ENCODE measurements at regions not wholly inside any gene's neighbourhood (a gene's known extent, or its start where the extent isn't known, plus 50 kb on each side); places are given as distances from the start of the nearest gene placed in this dataset.

GRCh38 chr4:15341733-15342300, 86.0 kb upstream of the C1QTNF7 start:
- no peak for DNase-seq

GRCh38 chr4:15343000-15343399, 84.8 kb upstream of the C1QTNF7 start:
- DNase-seq, result no peak

DNA sequence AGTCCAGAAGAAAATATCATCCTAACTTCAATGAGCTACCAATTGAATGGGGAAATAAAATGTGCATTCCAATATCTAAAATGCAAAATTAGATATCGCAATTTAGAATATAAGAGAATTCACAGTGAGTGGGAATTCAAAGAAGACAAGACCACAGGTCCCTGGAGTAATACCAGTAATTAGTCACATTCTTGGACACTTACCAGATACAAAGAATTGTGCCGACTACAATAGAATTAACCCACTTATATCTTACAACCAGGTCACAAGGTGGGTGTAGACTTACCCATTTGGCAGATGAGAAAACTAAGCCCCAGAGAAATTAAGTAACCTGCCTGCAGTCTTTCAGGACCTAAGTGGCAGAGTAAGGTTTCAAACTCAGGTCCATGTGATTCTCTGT, 84.3 kb upstream of the C1QTNF7 start:
- DNase-seq, result no peak

GRCh38 chr4:15344041-15344440, 83.8 kb upstream of the C1QTNF7 start:
- no peak for DNase-seq

DNA sequence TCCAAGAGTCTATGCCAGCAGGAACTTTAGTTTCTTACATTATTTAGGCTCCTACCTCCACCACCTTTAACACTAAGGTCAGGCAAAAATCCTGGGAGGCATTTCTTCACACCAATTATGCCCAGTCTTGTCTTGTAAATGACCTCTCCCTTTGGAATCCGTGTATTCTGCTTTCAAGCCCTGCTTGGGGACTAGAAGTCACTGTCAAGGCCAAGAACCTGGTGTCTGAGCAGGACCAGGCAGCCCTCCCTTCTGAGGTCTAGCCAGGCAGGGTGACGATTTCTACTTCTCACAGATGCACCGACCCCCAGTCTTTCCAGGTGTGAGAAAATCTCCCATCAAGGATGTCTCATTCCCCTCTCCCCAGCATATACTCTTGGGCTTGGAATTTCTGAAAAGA, 82.7 kb upstream of the C1QTNF7 start:
- DNase-seq, result no peak

GRCh38 chr4:15348236-15348635, 79.6 kb upstream of the C1QTNF7 start:
- no peak for DNase-seq

- no peak for DNase-seq
These were observed 79.1 kb upstream of the C1QTNF7 start for GRCh38 chr4:15348695-15349094.

- DNase-seq, result no peak
These were observed 78.3 kb upstream of the C1QTNF7 start for GRCh38 chr4:15349531-15349935.

- DNase-seq, result no peak
These were observed 77.9 kb upstream of the C1QTNF7 start for GRCh38 chr4:15349965-15350364.

DNA sequence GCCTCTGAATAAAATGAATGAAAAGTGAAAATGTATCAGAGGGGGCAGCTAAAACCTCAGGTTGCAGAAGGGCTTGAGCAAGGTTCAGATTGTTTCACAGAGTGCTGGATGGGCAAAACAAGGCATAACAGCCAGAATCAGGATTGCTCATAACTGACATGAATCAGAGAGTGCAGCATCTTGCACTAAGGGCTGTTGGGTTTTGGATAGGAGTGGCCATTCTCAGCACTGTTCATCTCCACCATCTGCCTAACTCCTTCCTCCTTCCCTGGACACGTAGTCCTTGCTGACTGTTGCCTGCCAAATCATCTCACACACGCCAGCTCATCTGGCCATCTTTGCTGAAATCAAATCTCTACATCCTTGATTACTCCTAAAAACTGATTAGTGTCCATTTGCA, 75.3 kb upstream of the C1QTNF7 start:
- no peak for DNase-seq

DNA sequence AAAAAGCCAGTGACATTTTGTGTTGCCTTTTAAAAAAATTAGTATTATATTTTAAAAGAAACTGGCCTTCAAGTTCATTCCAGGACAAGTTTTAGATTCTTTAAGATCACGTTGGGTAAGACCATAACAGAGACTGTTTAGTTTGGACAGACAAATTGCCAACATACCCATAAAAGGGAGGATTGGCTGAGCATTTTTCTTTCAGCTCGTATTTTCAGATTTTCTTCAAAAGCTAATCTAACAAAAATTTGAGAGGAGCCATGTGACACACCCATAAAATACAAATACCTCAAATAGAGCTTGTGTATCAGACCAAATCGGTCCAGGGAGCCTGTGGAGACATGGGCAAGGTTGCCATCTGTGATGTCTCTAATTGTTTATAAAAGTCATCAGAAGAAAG, 74.6 kb upstream of the C1QTNF7 start:
- no peak for DNase-seq

GRCh38 chr4:15354371-15355297, 73.2 kb upstream of the C1QTNF7 start:
- DNase-seq, result no peak

GRCh38 chr4:15361529-15361928, 66.3 kb upstream of the C1QTNF7 start:
- no peak for DNase-seq

GRCh38 chr4:15362541-15362940, 65.3 kb upstream of the C1QTNF7 start:
- DNase-seq, result no peak

GRCh38 chr4:15364183-15364582, 63.6 kb upstream of the C1QTNF7 start:
- DNase-seq, result no peak

DNA sequence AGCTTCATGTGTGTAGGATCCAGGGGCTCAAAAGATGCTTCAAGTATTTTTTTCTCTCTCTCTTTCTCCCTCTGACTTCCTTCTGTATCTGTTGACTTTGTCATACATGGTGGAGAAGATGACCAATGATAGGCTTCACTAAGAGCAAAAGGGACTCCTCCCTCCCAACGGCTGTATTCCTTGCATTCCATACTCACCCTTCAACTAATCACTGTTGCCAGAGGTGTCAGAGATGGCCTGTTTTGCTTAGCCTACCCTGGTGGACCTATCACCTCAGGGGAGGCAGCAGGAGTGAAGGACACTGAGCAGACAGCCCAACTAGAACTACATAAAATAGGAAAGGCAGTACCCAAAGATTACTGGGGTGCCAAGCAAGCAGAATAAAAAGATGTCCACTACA, 62.2 kb upstream of the C1QTNF7 start:
- DNase-seq, result no peak

- no peak for DNase-seq
These were observed 61.1 kb upstream of the C1QTNF7 start for GRCh38 chr4:15366721-15367120.

DNA sequence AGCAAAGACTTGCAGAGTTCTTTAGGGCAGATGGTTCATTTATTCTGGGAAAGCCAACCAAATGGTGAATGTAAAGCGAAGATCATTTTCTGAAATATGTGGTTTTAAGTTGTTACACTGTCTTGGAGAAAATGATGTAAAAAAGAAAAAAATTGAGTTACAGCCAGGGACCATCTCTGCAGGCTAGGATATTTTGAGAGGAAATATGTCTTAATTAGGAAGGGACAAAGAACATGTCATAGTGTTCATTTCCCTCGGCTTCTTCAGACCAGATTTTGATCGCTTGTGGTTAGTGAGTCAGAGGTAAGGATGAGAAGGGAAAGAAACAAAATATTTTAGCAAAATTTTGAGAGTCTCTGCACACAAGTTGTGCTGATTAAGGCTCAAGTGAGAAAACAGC, 59.0 kb upstream of the C1QTNF7 start:
- no peak for DNase-seq

- no peak for DNase-seq
These were observed 57.5 kb upstream of the C1QTNF7 start for GRCh38 chr4:15370296-15370695.

GRCh38 chr4:15373363-15373762, 54.5 kb upstream of the C1QTNF7 start:
- DNase-seq, result no peak

DNA sequence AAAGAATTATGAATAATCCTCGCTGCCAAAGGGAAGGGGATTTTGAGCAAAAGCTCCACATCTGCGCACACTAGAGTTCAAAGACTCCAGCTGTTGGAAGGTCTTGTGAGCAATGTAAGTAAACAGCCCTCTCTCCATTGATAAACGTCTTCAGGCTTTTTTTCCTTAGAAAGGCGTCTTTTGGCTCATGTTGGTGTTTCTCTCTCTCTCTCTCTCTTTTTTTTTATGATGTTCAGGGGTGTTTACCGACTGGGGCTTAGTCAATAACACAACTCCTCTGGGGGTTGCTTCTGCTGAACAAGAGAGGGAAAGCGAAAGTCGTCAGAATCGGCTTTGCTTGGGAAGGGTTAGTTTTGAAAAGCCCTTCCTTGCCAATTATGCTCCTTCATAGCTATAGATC, 53.2 kb upstream of the C1QTNF7 start:
- no peak for DNase-seq

- DNase-seq, result no peak
These were observed 52.2 kb upstream of the C1QTNF7 start for GRCh38 chr4:15375667-15376066.

GRCh38 chr4:15376145-15376544, 51.7 kb upstream of the C1QTNF7 start:
- no peak for DNase-seq

DNA sequence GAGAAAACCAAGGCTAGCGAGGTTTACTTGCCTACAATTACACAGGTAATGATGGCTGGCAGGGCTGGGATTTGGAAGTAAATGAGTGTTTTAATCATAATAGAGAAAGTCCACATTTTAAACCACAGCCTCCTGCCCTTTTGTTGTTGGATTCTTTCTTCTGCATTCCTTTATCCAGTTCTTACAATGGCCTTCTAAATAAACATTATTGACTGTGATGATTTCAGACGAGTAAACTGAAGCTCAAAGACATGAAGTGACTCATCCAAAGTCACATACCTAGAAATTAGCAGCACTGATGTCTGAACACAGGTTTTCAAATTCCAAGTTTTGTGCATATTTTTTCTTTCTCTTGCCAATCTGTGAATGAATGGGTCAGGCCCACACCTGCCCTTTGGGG, 51.2 kb upstream of the C1QTNF7 start:
- no peak for DNase-seq

All from DMS 273 treated with DMSO at 0.1 percent for 48 hours (cell line).